ENCODE measurements at regions not wholly inside any gene's neighbourhood (a gene's known extent, or its start where the extent isn't known, plus 50 kb on each side); places are given as distances from the start of the nearest gene placed in this dataset.
A peak's percentile ranks its signal among the peaks of the same experiment; 100 is the strongest.

GRCh38 chr12:66050283-66050576 lies 80.3 kb downstream of the LLPH start:
- DNase-seq (ENCODE audit: low read depth in 1 of 2, low spot score in 1 of 2) (no peak), FAIRE-seq (no peak), ATAC-seq (no peak)
- no peak overlapping the region for H3K4me2 ChIP-seq
- ChIA-PET CTCF (interaction anchor here (1.0 to 1.6 kb wide), 2 partner anchors 14 to 67 kb away, joined by 4 to 5 read pairs; no protein-coding TSS in a partner anchor), POLR2A (no interaction called here)
- H3K4me1 ChIP-seq, result peaks cover 25% of the 10 kb centered on the region
- no peak overlapping the region for H3K27ac ChIP-seq
- H3K9me3 ChIP-seq, result no peaks in the 10 kb centered on the region
- no peak overlapping the region for H3K4me3 ChIP-seq
- TF ChIP-seq CBX8 (IDR thresholded peaks at IDR 0.05) (no peak), RNF2 (IDR thresholded peaks at IDR 0.05; ENCODE audit: borderline replicate concordance, low read depth) (no peak), MYC (IDR thresholded peaks at IDR 0.05; ENCODE audit: borderline replicate concordance, low read length) (no peak), NR3C1 (IDR thresholded peaks at IDR 0.05) (no peak), RCOR1 (IDR thresholded peaks at IDR 0.05; ENCODE audit: low read depth, low read length) (no peak), TFCP2L1 (CRISPR knock-in tag; IDR thresholded peaks at IDR 0.05) (no peak), CHD2 (IDR thresholded peaks at IDR 0.05; ENCODE audit: low read length, partially characterized antibody) (no peak), ZFP36 (IDR thresholded peaks at IDR 0.05; ENCODE audit: borderline replicate concordance, partially characterized antibody) (no peak), FOSB (CRISPR knock-in tag; IDR thresholded peaks at IDR 0.05) (no peak), NPAS2 (CRISPR knock-in tag; IDR thresholded peaks at IDR 0.05; ENCODE audit: borderline replicate concordance) (no peak), REST (IDR thresholded peaks at IDR 0.05) (no peak), HOXB5 (CRISPR knock-in tag; IDR thresholded peaks at IDR 0.05) (no peak), CBX2 (IDR thresholded peaks at IDR 0.05; ENCODE audit: borderline replicate concordance, low read depth) (no peak)

GRCh38 chr12:66049538-66050282 lies 80.8 kb downstream of the LLPH start:
- H3K27ac ChIP-seq, result no peak overlapping the region
- TF ChIP-seq HOXA7 (CRISPR knock-in tag; IDR thresholded peaks at IDR 0.05) (no peak), KDM1A (IDR thresholded peaks at IDR 0.05; ENCODE audit: low read depth) (no peak), KDM5A (IDR thresholded peaks at IDR 0.05) (no peak), FOXS1 (CRISPR knock-in tag; IDR thresholded peaks at IDR 0.05) (no peak), BHLHE40 (IDR thresholded peaks at IDR 0.05; ENCODE audit: low read depth, low read length) (no peak), BCL3 (IDR thresholded peaks at IDR 0.05) (no peak), EHMT2 (IDR thresholded peaks at IDR 0.05; ENCODE audit: low read depth) (no peak), ZC3H11A (IDR thresholded peaks at IDR 0.05) (no peak), E2F6 (IDR thresholded peaks at IDR 0.05; ENCODE audit: borderline replicate concordance, low read depth) (no peak), POLR2AphosphoS2 (conservative IDR thresholded peaks at IDR 0.05; ENCODE audit: low read length) (no peak), CBX8 (IDR thresholded peaks at IDR 0.05) (no peak), NPAS2 (CRISPR knock-in tag; IDR thresholded peaks at IDR 0.05; ENCODE audit: borderline replicate concordance) (no peak), ZFP36 (IDR thresholded peaks at IDR 0.05; ENCODE audit: borderline replicate concordance, partially characterized antibody) (no peak), SREBF2 (IDR thresholded peaks at IDR 0.05) (no peak), CEBPB (IDR thresholded peaks at IDR 0.05) (no peak), RARB (CRISPR knock-in tag; IDR thresholded peaks at IDR 0.05) (no peak), ZNF302 (CRISPR knock-in tag; IDR thresholded peaks at IDR 0.05) (no peak), RCOR1 (IDR thresholded peaks at IDR 0.05; ENCODE audit: low read depth, low read length) (no peak)
- TF ChIP-seq, protein P1, sequence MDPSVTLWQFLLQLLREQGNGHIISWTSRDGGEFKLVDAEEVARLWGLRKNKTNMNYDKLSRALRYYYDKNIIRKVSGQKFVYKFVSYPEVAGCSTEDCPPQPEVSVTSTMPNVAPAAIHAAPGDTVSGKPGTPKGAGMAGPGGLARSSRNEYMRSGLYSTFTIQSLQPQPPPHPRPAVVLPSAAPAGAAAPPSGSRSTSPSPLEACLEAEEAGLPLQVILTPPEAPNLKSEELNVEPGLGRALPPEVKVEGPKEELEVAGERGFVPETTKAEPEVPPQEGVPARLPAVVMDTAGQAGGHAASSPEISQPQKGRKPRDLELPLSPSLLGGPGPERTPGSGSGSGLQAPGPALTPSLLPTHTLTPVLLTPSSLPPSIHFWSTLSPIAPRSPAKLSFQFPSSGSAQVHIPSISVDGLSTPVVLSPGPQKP (IDR thresholded peaks at IDR 0.05; ENCODE audit: low read depth, low read length), result no peak
- DNase-seq (ENCODE audit: low read depth in 1 of 2, low spot score in 1 of 2) (no peak), FAIRE-seq (no peak), ATAC-seq (no peak)
- ChIA-PET CTCF (interaction anchor here (0.7 to 1.6 kb wide), 4 partner anchors 14 to 447 kb away, joined by 3 to 5 read pairs (median 4); no protein-coding TSS in a partner anchor), POLR2A (no interaction called here)
- H3K4me3 ChIP-seq, result no peak overlapping the region
- peak overlapping the region; percentile 44 for H3K4me2 ChIP-seq
- no peaks in the 10 kb centered on the region for H3K9me3 ChIP-seq
- H3K4me1 ChIP-seq, result peaks cover 27% of the 10 kb centered on the region
